NCI-H2196 (cell line): ENCODE measurements at regions not wholly inside any gene's neighbourhood (a gene's known extent, or its start where the extent isn't known, plus 50 kb on each side); places are given as distances from the start of the nearest gene placed in this dataset.

Source experiments
- DNase-seq: peaks from one replicate; lab custom pipeline; 2025; ENCODE audit not compliant: unreplicated experiment; lab: John Stamatoyannopoulos, UW

- no peak for DNase-seq
These were observed 118.8 kb upstream of the KIRREL3 start for GRCh38 chr11:127119356-127119755.

- DNase-seq: no peak
These were observed 118.2 kb upstream of the KIRREL3 start for GRCh38 chr11:127118811-127119210.

GRCh38 chr11:127117231-127117739, 116.7 kb upstream of the KIRREL3 start:
- DNase-seq: no peak

- DNase-seq: no peak
These were observed 115.3 kb upstream of the KIRREL3 start for GRCh38 chr11:127115844-127116243.

GRCh38 chr11:127114035-127114434, 113.5 kb upstream of the KIRREL3 start:
- no peak for DNase-seq

GRCh38 chr11:127110542-127110941, 110.0 kb upstream of the KIRREL3 start:
- no peak for DNase-seq

DNA sequence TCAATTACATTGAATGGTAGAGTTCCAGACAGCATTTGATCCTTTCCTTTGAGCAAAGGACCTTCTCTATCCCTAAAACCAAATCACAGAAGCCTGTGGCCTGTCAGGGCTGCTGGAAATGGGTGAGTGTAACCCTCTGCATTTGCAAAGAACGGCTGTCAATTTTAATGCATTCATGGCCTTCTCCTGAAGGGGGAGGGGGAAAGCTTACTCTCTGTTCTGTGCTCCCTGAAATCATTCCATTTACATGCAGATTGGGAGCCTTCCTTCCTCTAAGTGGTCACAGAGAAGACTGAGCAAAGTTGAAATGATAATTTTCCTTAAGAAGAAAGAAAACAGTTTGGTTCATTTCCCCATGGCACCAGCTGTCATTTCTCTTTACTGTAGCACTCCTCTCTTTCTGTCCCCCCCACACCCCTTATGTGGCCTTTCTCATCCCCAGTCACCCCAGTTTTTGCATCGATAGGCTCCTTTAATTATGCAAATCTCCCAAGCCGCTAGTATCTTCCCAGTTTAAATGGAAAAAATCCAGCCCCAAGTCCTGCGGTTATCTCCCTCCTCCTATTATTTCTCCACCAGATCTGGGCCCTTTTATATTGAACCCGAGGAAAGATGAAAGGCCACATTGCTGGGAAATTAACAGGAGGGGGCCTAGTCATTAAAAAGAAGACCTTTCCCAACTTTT, 109.4 kb upstream of the KIRREL3 start:
- no peak for DNase-seq

DNA sequence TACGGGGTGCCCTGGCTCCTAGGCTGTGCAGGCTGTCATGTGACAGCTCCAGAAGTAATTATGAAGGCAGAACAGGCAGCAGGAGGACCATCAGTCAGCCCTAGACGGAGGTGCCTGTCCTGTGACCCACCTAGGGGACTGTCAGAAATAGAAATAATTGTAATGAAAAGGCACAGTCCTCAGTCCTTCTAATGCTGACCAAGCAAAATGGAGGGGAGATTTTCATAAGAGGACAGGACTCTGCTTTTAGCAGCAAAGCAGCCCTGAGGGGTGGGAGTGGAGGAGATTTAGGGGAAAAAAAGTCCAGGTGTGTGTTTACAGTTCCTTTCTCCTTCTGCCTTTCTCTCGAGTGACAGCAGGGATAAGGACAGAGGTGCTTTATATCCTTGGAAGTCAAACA, 108.3 kb upstream of the KIRREL3 start:
- DNase-seq: no peak

- no peak for DNase-seq
These were observed 106.4 kb upstream of the KIRREL3 start for GRCh38 chr11:127106938-127107337.

DNA sequence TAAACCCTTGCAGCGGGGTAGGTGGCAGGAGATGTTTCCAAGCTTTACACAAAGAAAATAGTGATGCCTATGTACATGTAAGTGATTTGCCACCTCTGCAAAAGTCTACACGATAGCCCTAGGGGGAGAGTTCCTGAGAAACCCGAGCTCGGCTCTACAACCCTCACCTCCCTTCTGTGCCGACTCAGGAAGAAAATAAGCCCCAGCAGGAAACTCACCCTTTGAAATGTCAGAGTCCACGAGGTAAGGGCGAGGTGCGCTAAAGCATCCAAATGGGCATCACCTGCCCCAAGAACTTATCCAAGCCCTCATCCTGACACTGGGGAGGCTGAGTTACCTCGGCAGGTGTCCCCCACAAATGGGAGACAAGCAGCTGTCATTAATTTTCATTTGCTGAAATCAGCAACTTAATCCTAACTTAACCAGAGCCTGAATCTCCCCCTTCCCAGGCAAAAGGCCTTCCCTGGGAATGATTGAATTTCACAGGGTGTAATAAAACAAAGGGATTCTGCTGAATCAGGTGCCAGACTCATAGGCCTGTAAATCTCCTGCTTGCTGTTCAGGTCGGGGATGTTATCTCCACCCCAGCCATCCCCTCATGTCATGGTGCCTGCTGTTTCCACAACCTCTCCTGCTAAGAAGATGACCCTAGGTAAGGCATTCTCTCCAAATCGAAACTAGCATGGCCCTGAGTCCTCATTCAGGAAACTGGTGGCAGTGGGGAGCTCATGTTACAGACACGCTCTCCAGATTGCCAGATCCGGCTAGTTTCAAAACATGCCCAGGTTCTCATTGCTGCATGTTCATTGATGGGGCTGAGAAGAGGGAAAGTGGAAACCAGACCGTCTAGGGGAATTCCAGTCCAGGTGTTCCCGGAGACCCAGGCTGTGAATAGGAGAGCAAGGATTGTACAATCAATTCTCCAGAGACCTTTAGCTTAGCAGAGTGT, 105.3 kb upstream of the KIRREL3 start:
- peak; percentile 87 for DNase-seq

- DNase-seq: no peak
These were observed 103.2 kb upstream of the KIRREL3 start for GRCh38 chr11:127103586-127104388.

- no peak for DNase-seq
These were observed 98.1 kb upstream of the KIRREL3 start for GRCh38 chr11:127098684-127099083.

- no peak for DNase-seq
These were observed 80.2 kb upstream of the KIRREL3 start for GRCh38 chr11:127080735-127081134.

DNA sequence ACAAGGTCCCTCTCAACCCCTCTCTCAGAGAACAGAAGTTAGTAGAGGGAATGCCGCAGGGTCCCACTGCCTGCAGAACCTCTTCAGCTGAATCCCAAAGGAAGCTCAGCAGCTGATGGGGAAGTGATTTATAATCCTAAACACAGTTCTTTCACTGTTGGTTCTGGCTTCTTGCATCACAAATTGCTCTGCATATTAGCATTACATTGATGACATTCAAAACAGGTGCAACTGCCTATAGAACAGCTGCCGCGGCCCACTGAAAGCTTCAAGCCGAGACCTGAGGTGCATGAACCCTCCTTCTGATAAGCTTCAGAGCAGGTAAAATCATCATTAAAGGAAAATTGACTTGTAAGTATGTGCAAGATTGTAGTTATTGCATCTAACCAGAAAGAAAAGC, 75.2 kb upstream of the KIRREL3 start:
- no peak for DNase-seq

DNA sequence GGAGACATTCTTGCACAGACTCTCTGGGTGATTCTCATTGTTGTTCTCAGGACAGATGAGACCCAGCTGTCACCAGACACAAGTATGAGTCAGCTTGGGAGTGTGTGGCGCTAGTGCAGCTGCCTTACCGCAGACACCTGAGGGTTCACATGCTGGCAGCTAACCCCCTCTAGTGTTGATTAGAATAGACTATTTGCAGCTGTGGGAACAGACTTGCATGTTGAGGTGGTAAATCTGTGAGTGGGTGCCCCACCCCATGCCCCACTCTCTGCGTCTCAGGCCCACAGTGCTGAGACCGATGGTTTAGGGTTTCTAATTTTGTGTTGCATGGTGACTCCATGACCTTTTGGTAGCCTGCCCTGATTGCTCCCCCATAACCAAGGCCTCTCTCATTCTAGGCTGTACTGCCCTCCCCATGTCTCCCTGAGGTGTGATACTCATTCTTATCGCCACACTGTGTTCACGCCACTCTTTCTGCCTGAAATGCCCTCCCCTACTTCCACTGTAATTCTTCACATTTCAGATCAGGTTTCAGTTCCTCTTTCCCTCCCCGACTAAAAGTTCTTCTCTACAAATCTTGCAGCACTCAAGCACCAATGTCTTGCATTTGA, 73.7 kb upstream of the KIRREL3 start:
- DNase-seq: peak; percentile 16

- DNase-seq: no peak
These were observed 73.1 kb upstream of the KIRREL3 start for GRCh38 chr11:127073621-127074020.

- no peak for DNase-seq
These were observed 71.0 kb upstream of the KIRREL3 start for GRCh38 chr11:127071606-127072005.

DNA sequence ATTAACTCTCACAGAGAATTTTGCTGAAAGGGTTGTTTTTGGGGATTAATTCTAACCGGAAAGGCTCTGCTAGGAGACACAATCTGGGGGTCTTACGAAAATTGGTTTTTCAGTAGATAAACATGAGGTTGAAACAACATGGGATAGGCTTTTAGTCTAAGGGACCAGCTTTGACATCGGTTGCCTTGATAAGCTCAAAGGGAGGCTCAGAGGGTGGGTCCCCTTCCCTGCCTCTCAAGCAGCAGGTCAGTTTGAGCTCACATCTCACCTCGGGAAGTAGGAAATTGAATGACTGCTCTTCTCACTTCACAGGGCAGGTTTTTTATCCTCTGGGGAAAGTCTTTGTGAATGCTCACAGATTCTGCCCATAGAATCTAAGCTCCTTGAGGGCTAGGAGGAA, 70.2 kb upstream of the KIRREL3 start:
- no peak for DNase-seq

GRCh38 chr11:127066401-127067090, 66.0 kb upstream of the KIRREL3 start:
- no peak for DNase-seq

DNA sequence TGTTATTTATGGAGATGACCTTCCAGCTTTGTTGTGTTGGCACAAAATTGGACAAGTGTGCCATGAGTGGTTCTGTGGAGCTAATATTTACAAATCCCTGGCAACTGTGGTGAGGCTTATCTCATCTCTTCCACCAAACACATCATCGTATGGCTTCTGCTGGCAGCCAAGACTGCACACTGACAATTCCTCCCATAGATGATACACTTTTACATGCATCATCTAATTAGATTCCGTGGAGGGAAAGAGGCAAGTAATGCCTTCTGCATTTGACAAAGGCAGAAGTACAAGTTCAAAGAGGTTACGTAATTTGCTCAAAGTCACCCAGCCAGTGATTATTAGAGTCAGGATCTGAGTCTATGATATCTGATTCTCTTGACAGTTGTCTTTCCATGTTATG, 62.7 kb upstream of the KIRREL3 start:
- DNase-seq: no peak
